Body of pancreas (tissue), 4 donors: ENCODE measurements at regions not wholly inside any gene's neighbourhood (a gene's known extent, or its start where the extent isn't known, plus 50 kb on each side); places are given as distances from the start of the nearest gene placed in this dataset.
"Not testable (repeated sequence)": the region's sequence is repeated elsewhere in the genome, so short reads cannot be mapped to it uniquely, and the experiment has no call there.

Experiments
- ATAC-seq: fragments of 150-250 bp; one replicate; pipeline ENCODE4 v1.9.1; 2016
- DNase-seq, 4 donors: peaks; one replicate each; pipeline ENCODE4 v3.0.0-alpha.2; 2019
- H3K27ac ChIP-seq, 4 donors: fragments of 200-600 bp; sonication (generic); 1 replicate in 3 of 4; 2 replicates in 1 of 4; pipeline versions ENCODE4 v1.5.1 to v1.6.1; 2016 to 2019; ENCODE audit warnings: mild to moderate bottlenecking in 1 of 4, mixed read lengths in 1 of 4, moderate library complexity in 1 of 4
- H3K27me3 ChIP-seq, 2 donors: fragments of 200-600 bp; sonication (generic); one replicate each; pipeline ENCODE4 v1.6.0; 2016; ENCODE audit warnings: mild to moderate bottlenecking in 1 of 2
- H3K36me3 ChIP-seq, 2 donors: fragments of 200-600 bp; sonication (generic); replicated peaks in 1 of 2; 2 replicates each; pipeline ENCODE4 v1.5.1; 2016; ENCODE audit warnings: low read depth in 2 of 2; ENCODE audit not compliant: insufficient read depth in 1 of 2
- H3K4me1 ChIP-seq: fragments of 200-600 bp; sonication (generic); one replicate; pipeline ENCODE4 v1.6.0; 2016
- H3K4me3 ChIP-seq, 2 donors: fragments of 200-600 bp; sonication (generic); 1 replicate in 1 of 2; 2 replicates in 1 of 2; pipeline ENCODE4 v1.5.1; 2016 to 2019
- H3K9me3 ChIP-seq, 3 donors: fragments of 200-600 bp; sonication (generic); 1 replicate in 2 of 3; 2 replicates in 1 of 3; pipeline ENCODE4 v1.5.1; 2016
- POLR2A ChIP-seq, 3 donors: fragments of 450-650 bp; IDR thresholded peaks; one replicate each; pipeline ENCODE4 v1.6.1; 2016; ENCODE audit warnings: antibody characterized with exemption in 3 of 3, mild to moderate bottlenecking in 2 of 3
- WGBS, 2 donors: methylation state at CpG; one replicate each; pipeline ENCODE4 v1.1.5; 2017; 5-methylcytosine and 5-hydroxymethylcytosine counted together
- intact Hi-C: fragments of 100-400 bp; cut with DNase I; formaldehyde crosslinking; loops from one replicate; pipeline ENCODE4 v1.15.1; 2023
- TF ChIP-seq, protein P1 (sequence below), 7 experiments: fragments of 450-650 bp in 4 of 7; fragments of 200-600 bp in 3 of 7; sonication (generic) in 3 of 7; IDR thresholded peaks; one replicate each; pipeline ENCODE4 v1.5.1; 2016 to 2019; ENCODE audit warnings: antibody characterized with exemption in 7 of 7

DNA sequence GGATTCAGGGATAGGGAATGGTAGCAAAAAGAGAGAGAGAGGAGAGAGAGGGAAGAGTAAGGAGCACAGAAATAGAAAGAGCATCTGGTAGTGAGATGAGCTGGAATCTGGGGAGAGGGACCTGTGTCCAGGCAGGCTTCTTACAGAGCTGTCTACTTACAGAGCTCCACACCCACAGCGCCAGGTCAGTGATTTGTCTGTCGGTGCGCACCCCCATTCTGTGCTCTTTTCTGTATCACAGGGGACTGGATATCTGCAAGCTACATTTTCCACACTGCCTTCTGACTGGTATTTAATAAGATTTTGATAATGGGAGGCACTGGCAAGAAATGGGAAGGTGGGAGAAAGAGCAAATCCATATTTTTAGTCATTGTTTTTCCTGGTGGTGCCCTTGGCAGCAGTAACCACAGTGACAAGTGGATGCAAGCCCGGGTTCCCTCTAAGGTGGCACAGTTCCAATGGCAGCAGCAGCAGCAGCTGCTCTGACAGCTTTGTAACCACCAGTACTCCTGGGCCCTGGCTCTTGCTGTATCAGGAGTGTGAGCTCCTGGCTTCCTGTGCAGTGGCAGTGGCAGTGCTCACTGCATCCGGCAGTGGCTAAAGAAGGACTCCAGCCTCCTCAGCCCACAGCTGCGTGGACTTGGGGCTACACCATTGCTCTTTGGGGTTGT lies 300.5 kb downstream of the TRIML1 start:
- TF ChIP-seq POLR2A (IDR thresholded peaks at IDR 0.05), result no peak
- TF ChIP-seq, protein P1, sequence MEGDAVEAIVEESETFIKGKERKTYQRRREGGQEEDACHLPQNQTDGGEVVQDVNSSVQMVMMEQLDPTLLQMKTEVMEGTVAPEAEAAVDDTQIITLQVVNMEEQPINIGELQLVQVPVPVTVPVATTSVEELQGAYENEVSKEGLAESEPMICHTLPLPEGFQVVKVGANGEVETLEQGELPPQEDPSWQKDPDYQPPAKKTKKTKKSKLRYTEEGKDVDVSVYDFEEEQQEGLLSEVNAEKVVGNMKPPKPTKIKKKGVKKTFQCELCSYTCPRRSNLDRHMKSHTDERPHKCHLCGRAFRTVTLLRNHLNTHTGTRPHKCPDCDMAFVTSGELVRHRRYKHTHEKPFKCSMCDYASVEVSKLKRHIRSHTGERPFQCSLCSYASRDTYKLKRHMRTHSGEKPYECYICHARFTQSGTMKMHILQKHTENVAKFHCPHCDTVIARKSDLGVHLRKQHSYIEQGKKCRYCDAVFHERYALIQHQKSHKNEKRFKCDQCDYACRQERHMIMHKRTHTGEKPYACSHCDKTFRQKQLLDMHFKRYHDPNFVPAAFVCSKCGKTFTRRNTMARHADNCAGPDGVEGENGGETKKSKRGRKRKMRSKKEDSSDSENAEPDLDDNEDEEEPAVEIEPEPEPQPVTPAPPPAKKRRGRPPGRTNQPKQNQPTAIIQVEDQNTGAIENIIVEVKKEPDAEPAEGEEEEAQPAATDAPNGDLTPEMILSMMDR (IDR thresholded peaks at IDR 0.05), result no peak
- Histone ChIP-seq H3K27me3 (no peaks in the 10 kb centered on the region), H3K4me1 (no peaks in the 10 kb centered on the region), H3K4me3 (no peak overlapping the region), H3K27ac (no peak overlapping the region), H3K9me3 (no peaks in the 10 kb centered on the region), H3K36me3 (no peaks in the 10 kb centered on the region)
- WGBS, 2 donors, result 53% methylated on average over 6 of the region's 6 CpGs
- DNase-seq, result peak; percentile 26 to 69 (median 57)
- no peak for ATAC-seq
- intact Hi-C loops, result no loop called here

DNA sequence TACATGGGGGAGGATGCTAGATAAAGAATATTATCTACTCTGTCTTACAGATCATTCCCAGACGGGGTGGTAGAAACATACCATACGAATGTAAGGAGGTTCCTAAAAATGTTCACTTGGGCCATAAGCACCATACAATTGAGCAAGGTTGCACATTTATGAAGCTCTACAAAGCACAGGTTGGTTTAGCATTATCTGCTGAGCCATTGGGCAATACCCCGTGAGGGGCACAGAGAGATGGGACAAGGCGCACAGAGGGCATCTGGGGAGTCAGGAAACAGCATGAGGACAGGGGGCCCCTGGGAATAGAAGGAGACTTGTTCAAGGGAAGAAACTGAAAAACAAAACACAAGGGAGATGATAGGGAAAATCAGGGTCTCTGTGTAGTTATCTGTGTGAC lies 305.3 kb downstream of the TRIML1 start:
- TF ChIP-seq, protein P1 (IDR thresholded peaks at IDR 0.05), result no peak
- TF ChIP-seq POLR2A (IDR thresholded peaks at IDR 0.05), result no peak
- ATAC-seq, result no peak
- intact Hi-C loops, result no loop called here

DNA sequence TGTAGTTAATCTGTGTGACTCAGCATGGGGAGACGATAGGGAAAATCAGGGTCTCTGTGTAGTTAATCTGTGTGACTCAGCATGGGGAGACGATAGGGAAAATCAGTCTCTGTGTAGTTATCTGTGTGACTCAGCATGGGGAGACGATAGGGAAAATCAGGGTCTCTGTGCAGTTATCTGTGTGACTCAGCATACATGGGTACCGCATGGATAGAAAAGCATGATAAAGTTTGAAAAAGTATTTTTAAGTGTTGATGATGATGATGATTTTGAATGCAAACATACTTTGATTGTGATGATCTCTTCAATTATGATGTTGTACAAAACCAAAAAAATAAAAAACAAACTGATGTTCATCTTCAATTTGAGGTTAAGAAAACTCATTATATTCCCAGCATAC lies 309.8 kb downstream of the TRIML1 start:
- intact Hi-C loops, DNase-seq, ATAC-seq, H3K27ac ChIP-seq, H3K9me3 ChIP-seq, H3K27me3 ChIP-seq, H3K4me1 ChIP-seq, H3K4me3 ChIP-seq, H3K36me3 ChIP-seq: not testable (repeated sequence)
- 76 to 77% methylated on average over 2 of the region's 4 CpGs for WGBS, 2 donors

More for the DNA sequence above, 305.3 kb downstream of the TRIML1 start:
- H3K27me3 ChIP-seq, result no peaks in the 10 kb centered on the region
- H3K4me3 ChIP-seq, result no peak overlapping the region
- H3K36me3 ChIP-seq, result no peaks in the 10 kb centered on the region
- no peaks in the 10 kb centered on the region for H3K9me3 ChIP-seq
- H3K4me1 ChIP-seq, result no peaks in the 10 kb centered on the region
- WGBS, 2 donors, result 70 to 85% methylated on average over 4 of the region's 4 CpGs
- DNase-seq, result no peak
- H3K27ac ChIP-seq, result no peak overlapping the region

DNA sequence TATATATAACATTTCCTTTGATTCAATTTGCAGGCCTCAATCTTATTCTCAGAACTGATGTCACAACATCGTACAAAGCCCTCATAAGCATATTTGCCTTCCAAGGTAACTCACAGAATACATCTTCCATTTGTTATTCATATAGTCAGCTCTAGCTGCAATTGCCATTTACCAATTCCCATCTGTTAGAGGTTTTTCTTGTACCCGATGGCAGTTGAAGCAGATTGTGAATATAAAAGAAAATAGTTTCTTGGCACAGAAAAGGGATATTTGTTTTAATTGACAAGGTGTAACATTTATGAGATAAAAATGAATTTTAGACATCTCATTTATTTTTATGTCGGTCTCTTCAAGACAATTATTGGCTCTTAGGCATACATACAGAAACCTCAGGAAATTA lies 311.3 kb downstream of the TRIML1 start:
- DNase-seq (no peak), ATAC-seq (no peak)
- no peaks in the 10 kb centered on the region for H3K36me3 ChIP-seq
- no peak for TF ChIP-seq POLR2A (IDR thresholded peaks at IDR 0.05)
- TF ChIP-seq, protein P1 (IDR thresholded peaks at IDR 0.05), result no peak
- H3K27me3 ChIP-seq, result no peaks in the 10 kb centered on the region
- H3K4me3 ChIP-seq, result no peak overlapping the region
- H3K27ac ChIP-seq, result no peak overlapping the region
- H3K9me3 ChIP-seq, result no peaks in the 10 kb centered on the region
- H3K4me1 ChIP-seq, result no peaks in the 10 kb centered on the region
- intact Hi-C loops, result no loop called here
- WGBS, 2 donors, result 38 to 39% methylated on average over 3 of the region's 3 CpGs

DNA sequence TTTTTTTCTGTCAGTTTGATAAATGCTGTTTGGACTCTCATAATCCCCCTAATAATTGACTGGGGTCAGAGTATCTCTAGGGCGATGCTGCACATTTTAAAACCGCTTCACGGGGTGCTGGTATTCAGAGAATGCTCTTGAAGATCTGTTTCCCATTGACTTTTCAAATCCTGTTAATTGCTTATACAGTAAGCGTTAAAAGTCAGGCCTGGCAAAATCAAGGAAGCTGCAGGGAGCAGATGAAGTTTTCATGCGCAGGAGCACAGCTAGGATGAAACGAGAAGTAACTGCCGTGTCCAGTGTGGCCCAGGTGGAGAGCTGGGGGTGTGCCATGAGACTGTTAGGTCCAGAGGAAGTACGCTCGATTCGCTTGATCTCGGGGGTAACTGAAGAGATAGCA lies 312.9 kb downstream of the TRIML1 start:
- intact Hi-C loops, result no loop called here
- ATAC-seq (no peak), DNase-seq (no peak)
- Histone ChIP-seq H3K9me3 (no peaks in the 10 kb centered on the region), H3K27ac (no peak overlapping the region), H3K36me3 (no peaks in the 10 kb centered on the region), H3K4me1 (no peaks in the 10 kb centered on the region), H3K27me3 (no peaks in the 10 kb centered on the region), H3K4me3 (no peak overlapping the region)
- TF ChIP-seq, protein P1 (IDR thresholded peaks at IDR 0.05), result no peak
- no peak for TF ChIP-seq POLR2A (IDR thresholded peaks at IDR 0.05)
- WGBS, 2 donors, result 30 to 39% methylated on average over 11 of the region's 11 CpGs
